K562 (cell line): ENCODE measurements at regions not wholly inside any gene's neighbourhood (a gene's known extent, or its start where the extent isn't known, plus 50 kb on each side); places are given as distances from the start of the nearest gene placed in this dataset.

ENCODE experiments used
- ATAC-seq: fragments of 200-7000 bp; cut with Tn5 transposase; 3 replicates; pipeline ENCODE4 v1.9.1; 2020; ENCODE audit warnings: moderate library complexity
- BruUV-seq: library from RNA; stranded (reverse); fragments of 400-500 nt; replicated peaks from 2 replicates; lab custom pipeline; 2021; lab: Mats Ljungman, UMichigan
- CTCF ChIA-PET: fragments of 300-600 bp; formaldehyde crosslinking; extraction: SDS; loops from one replicate; lab custom pipeline; 2021; ENCODE audit warnings: low intra/inter-chr PET ratio; lab: Yijun Ruan, JAX
- POLR2A ChIA-PET: fragments of 300-600, 350-650 bp; sonication (Branson Sonifier 250); formaldehyde crosslinking; extraction: SDS; loops from one replicate; lab custom pipeline; 2021; ENCODE audit warnings: antibody characterized with exemption, inconsistent platforms; lab: Yijun Ruan, JAX
- DNase-seq, 4 experiments: peaks; one replicate each; pipeline versions ENCODE4 v3.0.0 to v3.0.0-alpha.2; 2011 to 2018; ENCODE audit warnings: low spot score in 3 of 4, mixed read lengths in 3 of 4; ENCODE audit errors: extremely low read depth in 1 of 4
- FAIRE-seq: peaks from 2 replicates; lab custom pipeline; 2011; peaks lifted over from hg19 to GRCh38; lab: Jason Lieb, UNC
- H2AFZ ChIP-seq: 2 replicates; pipeline ENCODE4 v1.6.0; 2011; ENCODE audit warnings: low read depth, low read length, control low read depth, inconsistent platforms
- H3K27ac ChIP-seq: fragments of 200-600 bp; 3 replicates; pipeline ENCODE4 v1.8.0; 2011; ENCODE audit warnings: low read depth, mild to moderate bottlenecking, control low read depth, inconsistent platforms, low read length, moderate library complexity, mixed read lengths; ENCODE audit errors: extremely low read depth
- H3K27me3 ChIP-seq, 2 experiments: fragments of 300-600 bp in 1 of 2; 2 replicates in 1 of 2; 3 replicates in 1 of 2; pipeline versions ENCODE4 v1.6.0 to v1.8.0; 2011; ENCODE audit warnings: inconsistent platforms in 2 of 2, low read length in 2 of 2, mild to moderate bottlenecking in 1 of 2, mixed read lengths in 1 of 2, moderate library complexity in 1 of 2; ENCODE audit not compliant: control insufficient read depth in 2 of 2, insufficient read depth in 2 of 2
- H3K36me3 ChIP-seq: fragments of 300-600 bp; 3 replicates; pipeline ENCODE4 v1.8.0; 2011; ENCODE audit warnings: mild to moderate bottlenecking, low read length, inconsistent platforms; ENCODE audit not compliant: control insufficient read depth, insufficient read depth
- H3K4me1 ChIP-seq, 2 experiments: fragments of 200-600 bp in 1 of 2; replicated peaks in 1 of 2; 2 replicates in 1 of 2; 3 replicates in 1 of 2; pipeline versions ENCODE4 v1.5.1 to v1.8.0; 2011; ENCODE audit warnings: inconsistent platforms in 2 of 2, low read length in 2 of 2, mild to moderate bottlenecking in 1 of 2, mixed read lengths in 1 of 2, moderate library complexity in 1 of 2; ENCODE audit not compliant: control insufficient read depth in 2 of 2, insufficient read depth in 2 of 2
- H3K4me2 ChIP-seq: 2 replicates; pipeline ENCODE4 v1.6.1; 2011; ENCODE audit warnings: low read length, control low read depth, inconsistent platforms, mixed read lengths; ENCODE audit not compliant: insufficient read depth
- H3K4me3 ChIP-seq: fragments of 200-600 bp; sonication (generic), shearing (Covaris generic); 2 replicates; pipeline ENCODE4 v1.5.1; 2016; ENCODE audit warnings: control low read depth, inconsistent platforms
- H3K79me2 ChIP-seq: fragments of 200-600 bp; 3 replicates; pipeline ENCODE4 v1.8.0; 2011; ENCODE audit warnings: low read length, inconsistent platforms; ENCODE audit not compliant: control insufficient read depth, insufficient read depth
- H3K9ac ChIP-seq, 2 experiments: 2 replicates each; pipeline versions ENCODE4 v1.6.0 to v1.6.1; 2011; ENCODE audit warnings: low read depth in 2 of 2, low read length in 2 of 2, control low read depth in 1 of 2, inconsistent platforms in 1 of 2, mild to moderate bottlenecking in 1 of 2, mixed read lengths in 1 of 2; ENCODE audit not compliant: insufficient read depth in 1 of 2
- H3K9me1 ChIP-seq: one replicate; pipeline ENCODE4 v1.6.0; 2011; ENCODE audit warnings: inconsistent platforms, mild to moderate bottlenecking, low read length, moderate library complexity; ENCODE audit not compliant: control insufficient read depth, insufficient read depth
- H3K9me3 ChIP-seq: replicated peaks from 2 replicates; pipeline ENCODE4 v1.5.1; 2011; ENCODE audit warnings: low read depth, low read length, inconsistent platforms; ENCODE audit not compliant: control insufficient read depth, insufficient read depth
- H4K20me1 ChIP-seq: replicated peaks from 2 replicates; pipeline ENCODE4 v1.6.1; 2011; ENCODE audit warnings: low read length, inconsistent platforms, mixed read lengths; ENCODE audit not compliant: control insufficient read depth, insufficient read depth
- BMI1 ChIP-seq: fragments of 150-350 bp; IDR thresholded peaks from 2 replicates; pipeline ENCODE4 v1.6.1; 2014; ENCODE audit warnings: low read length
- CEBPB ChIP-seq: fragments of 450-650 bp; IDR thresholded peaks from 2 replicates; pipeline ENCODE4 v1.6.1; 2016; ENCODE audit warnings: missing genetic modification characterization, missing compliant biosample characterization
- CSDE1 ChIP-seq, 2 experiments: fragments of 450-650 bp; IDR thresholded peaks; 2 replicates each; pipeline ENCODE4 v1.6.1; 2016; ENCODE audit warnings: mild to moderate bottlenecking in 1 of 2
- HNRNPH1 ChIP-seq: fragments of 200-400 bp; formaldehyde crosslinking; optimal IDR thresholded peaks from 2 replicates; pipeline ENCODE3; 2017; ENCODE audit warnings: low read depth, mild to moderate bottlenecking, low read length, moderate library complexity
- RAD21 ChIP-seq, 2 experiments: fragments of 250-450 bp in 1 of 2; fragments of 450-650 bp in 1 of 2; sonication (Bioruptor Pico) in 1 of 2; formaldehyde crosslinking in 1 of 2; IDR thresholded peaks in 1 of 2; conservative IDR thresholded peaks in 1 of 2; 2 replicates each; pipeline versions ENCODE4 v1.4.0 to v1.8.0; 2020 to 2022; ENCODE audit warnings: mild to moderate bottlenecking in 2 of 2, moderate library complexity in 1 of 2
- SRF ChIP-seq, 2 experiments: fragments of 250-450, 450-650 bp in 1 of 2; sonication (Bioruptor Pico) in 1 of 2; sonication (generic) in 1 of 2; formaldehyde crosslinking; IDR thresholded peaks; 2 replicates each; pipeline versions ENCODE4 v1.5.0 to v1.5.1; 2020 to 2022; ENCODE audit warnings: mild to moderate bottlenecking in 1 of 2, missing genetic modification reagents in 1 of 2
- ZNF217 ChIP-seq: sonication (generic); formaldehyde crosslinking; IDR thresholded peaks from 2 replicates; pipeline ENCODE4 v1.8.0; 2022; ENCODE audit warnings: mild to moderate bottlenecking, missing genetic modification reagents
- ZNF644 ChIP-seq: fragments of 200-800 bp; sonication (Bioruptor generic); IDR thresholded peaks from 2 replicates; pipeline ENCODE4 v1.6.1; 2016; ENCODE audit warnings: low read depth, missing genetic modification characterization, missing compliant biosample characterization
- WGBS: fragments of 100-300 bp; shearing (Covaris generic); methylation state at CpG from one replicate; pipeline ENCODE4 v1.1.6; 2016; ENCODE audit warnings: low coverage, mixed read lengths; ENCODE audit not compliant: insufficient coverage; ENCODE audit errors: missing lambda C conversion rate; 5-methylcytosine and 5-hydroxymethylcytosine counted together
- in situ Hi-C: fragments of 300-500 bp; cut with MboI; formaldehyde crosslinking; loops from 4 replicates; pipeline ENCODE4 v1.15.0; 2018; ENCODE audit warnings: inconsistent platforms, mixed read lengths
- intact Hi-C: fragments of 100-400 bp; cut with micrococcal nuclease; formaldehyde crosslinking; loops from 2 replicates; pipeline ENCODE4 v1.14.2; 2022
- TF ChIP-seq, protein P1 (sequence below): fragments of 200-400 bp; formaldehyde crosslinking; IDR thresholded peaks from 2 replicates; pipeline ENCODE4 v1.6.1; 2017; ENCODE audit warnings: mild to moderate bottlenecking, low read depth, low read length, moderate library complexity
- TF ChIP-seq, protein P2 (sequence below), 2 experiments: fragments of 450-650 bp; IDR thresholded peaks; 2 replicates each; pipeline ENCODE4 v1.6.1; 2016
- TF ChIP-seq, protein P3 (sequence below): fragments of 450-650 bp; formaldehyde crosslinking; IDR thresholded peaks from 2 replicates; pipeline ENCODE4 v1.4.0; 2022; ENCODE audit warnings: missing genetic modification characterization
- TF ChIP-seq, protein P4 (sequence below): fragments of 250-450 bp; sonication (Bioruptor Pico); IDR thresholded peaks from 2 replicates; pipeline ENCODE4 v1.5.0; 2020; ENCODE audit warnings: mild to moderate bottlenecking

DNA sequence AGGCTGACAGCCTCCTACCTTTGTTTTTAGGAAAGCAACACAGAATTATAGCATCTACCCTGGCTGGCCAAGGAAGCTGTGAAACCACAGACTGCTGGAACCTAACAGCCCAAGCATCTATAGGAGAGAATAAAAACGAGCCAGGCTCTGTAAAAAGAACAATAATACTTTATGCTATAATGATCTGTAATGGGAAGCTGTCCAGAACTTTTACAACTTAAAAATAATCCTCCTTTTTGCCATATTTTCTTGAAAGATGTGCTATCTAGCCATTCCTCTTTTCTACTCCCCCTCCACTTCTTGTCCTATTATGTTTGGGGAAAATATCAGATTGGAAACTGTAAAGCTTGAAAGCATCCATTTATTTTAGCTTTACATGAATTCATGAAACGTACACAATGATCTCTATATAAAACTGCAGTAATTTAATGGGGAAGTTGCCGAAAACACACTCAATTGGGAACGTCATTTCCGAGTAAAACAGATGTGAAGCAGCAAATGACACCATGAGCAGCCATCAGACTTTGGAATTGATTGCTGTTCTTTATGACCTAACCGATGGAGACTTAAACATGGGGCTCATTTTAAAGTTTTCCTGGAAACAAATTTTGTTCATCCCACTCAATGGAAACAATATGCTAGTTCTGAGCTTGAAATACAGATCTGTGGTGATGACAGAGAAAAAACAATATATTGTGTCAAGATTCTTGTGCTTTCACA, 450.3 kb upstream of the CLINT1 start (continued):
- TF ChIP-seq, protein P1, sequence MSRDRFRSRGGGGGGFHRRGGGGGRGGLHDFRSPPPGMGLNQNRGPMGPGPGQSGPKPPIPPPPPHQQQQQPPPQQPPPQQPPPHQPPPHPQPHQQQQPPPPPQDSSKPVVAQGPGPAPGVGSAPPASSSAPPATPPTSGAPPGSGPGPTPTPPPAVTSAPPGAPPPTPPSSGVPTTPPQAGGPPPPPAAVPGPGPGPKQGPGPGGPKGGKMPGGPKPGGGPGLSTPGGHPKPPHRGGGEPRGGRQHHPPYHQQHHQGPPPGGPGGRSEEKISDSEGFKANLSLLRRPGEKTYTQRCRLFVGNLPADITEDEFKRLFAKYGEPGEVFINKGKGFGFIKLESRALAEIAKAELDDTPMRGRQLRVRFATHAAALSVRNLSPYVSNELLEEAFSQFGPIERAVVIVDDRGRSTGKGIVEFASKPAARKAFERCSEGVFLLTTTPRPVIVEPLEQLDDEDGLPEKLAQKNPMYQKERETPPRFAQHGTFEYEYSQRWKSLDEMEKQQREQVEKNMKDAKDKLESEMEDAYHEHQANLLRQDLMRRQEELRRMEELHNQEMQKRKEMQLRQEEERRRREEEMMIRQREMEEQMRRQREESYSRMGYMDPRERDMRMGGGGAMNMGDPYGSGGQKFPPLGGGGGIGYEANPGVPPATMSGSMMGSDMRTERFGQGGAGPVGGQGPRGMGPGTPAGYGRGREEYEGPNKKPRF = no peak

DNA sequence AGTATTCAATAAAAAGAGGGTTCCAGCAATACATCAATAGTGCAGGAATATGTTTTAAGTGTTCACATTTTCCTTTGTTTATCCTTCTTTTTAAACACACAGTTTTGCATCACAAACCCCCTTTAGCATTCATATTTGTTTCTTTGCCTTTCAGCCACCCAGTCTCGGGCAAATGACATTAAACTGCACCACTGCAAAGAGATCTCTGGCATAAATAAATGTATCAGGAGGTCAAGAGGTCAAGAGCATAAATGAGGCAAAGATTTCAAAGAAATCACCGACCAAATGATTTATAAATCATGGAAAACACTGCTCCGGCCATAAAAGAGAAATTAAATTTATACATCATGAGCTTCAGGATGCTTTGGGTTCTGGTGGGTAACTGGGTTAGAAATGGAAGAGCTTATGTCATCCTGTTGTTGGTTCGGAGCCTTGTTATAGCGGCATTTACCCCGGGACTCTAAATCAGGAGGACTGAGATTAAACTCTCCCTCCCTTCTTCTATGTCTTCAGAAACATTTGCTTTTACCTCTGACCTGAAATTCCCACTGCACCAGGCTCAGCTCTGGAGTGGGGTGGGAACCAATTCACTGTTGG, 449.6 kb upstream of the CLINT1 start:
- Histone ChIP-seq H2AFZ (no peak overlapping the region), H3K79me2 (no peaks in the 10 kb centered on the region), H3K9ac (no peak overlapping the region), H3K9me3 (no peaks in the 10 kb centered on the region), H3K27ac (no peak overlapping the region), H3K27me3 (no peaks in the 10 kb centered on the region), H3K36me3 (no peaks in the 10 kb centered on the region), H3K4me2 (no peak overlapping the region), H3K4me1 (no peaks in the 10 kb centered on the region), H3K4me3 (no peak overlapping the region), H3K9me1 (no peaks in the 10 kb centered on the region), H4K20me1 (no peaks in the 10 kb centered on the region)
- in situ Hi-C loops = no loop called here
- no TSS peak for BruUV-seq
- CTCF ChIA-PET = no interaction called here
- DNase-seq (no peak), ATAC-seq (no peak), FAIRE-seq (no peak)
- 1% methylated on average over 6 of the region's 6 CpGs for WGBS
- intact Hi-C loops = no loop called here
- POLR2A ChIA-PET = interaction anchor here (0.7 kb wide), 1 partner anchor 113 kb away, joined by 3 read pairs; no protein-coding TSS in a partner anchor
- no peak for TF ChIP-seq RAD21 (CRISPR knock-in tag; conservative IDR thresholded peaks at IDR 0.05 in 1 of 2, IDR thresholded peaks at IDR 0.05 in 1 of 2)
- no peak for TF ChIP-seq CSDE1 (IDR thresholded peaks at IDR 0.05)
- TF ChIP-seq, protein P2, sequence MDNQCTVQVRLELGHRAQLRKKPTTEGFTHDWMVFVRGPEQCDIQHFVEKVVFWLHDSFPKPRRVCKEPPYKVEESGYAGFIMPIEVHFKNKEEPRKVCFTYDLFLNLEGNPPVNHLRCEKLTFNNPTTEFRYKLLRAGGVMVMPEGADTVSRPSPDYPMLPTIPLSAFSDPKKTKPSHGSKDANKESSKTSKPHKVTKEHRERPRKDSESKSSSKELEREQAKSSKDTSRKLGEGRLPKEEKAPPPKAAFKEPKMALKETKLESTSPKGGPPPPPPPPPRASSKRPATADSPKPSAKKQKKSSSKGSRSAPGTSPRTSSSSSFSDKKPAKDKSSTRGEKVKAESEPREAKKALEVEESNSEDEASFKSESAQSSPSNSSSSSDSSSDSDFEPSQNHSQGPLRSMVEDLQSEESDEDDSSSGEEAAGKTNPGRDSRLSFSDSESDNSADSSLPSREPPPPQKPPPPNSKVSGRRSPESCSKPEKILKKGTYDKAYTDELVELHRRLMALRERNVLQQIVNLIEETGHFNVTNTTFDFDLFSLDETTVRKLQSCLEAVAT (IDR thresholded peaks at IDR 0.05) = no peak
- TF ChIP-seq ZNF644 (tag) = no peak
- TF ChIP-seq ZNF217 = no peak
- no peak for TF ChIP-seq CEBPB (tag)
- TF ChIP-seq, protein P3, sequence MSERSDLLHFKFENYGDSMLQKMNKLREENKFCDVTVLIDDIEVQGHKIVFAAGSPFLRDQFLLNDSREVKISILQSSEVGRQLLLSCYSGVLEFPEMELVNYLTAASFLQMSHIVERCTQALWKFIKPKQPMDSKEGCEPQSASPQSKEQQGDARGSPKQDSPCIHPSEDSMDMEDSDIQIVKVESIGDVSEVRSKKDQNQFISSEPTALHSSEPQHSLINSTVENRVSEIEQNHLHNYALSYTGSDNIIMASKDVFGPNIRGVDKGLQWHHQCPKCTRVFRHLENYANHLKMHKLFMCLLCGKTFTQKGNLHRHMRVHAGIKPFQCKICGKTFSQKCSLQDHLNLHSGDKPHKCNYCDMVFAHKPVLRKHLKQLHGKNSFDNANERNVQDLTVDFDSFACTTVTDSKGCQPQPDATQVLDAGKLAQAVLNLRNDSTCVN = no peak
- TF ChIP-seq SRF (CRISPR knock-in tag; IDR thresholded peaks at IDR 0.05) = no peak
- no peak for TF ChIP-seq HNRNPH1
- TF ChIP-seq, protein P4, sequence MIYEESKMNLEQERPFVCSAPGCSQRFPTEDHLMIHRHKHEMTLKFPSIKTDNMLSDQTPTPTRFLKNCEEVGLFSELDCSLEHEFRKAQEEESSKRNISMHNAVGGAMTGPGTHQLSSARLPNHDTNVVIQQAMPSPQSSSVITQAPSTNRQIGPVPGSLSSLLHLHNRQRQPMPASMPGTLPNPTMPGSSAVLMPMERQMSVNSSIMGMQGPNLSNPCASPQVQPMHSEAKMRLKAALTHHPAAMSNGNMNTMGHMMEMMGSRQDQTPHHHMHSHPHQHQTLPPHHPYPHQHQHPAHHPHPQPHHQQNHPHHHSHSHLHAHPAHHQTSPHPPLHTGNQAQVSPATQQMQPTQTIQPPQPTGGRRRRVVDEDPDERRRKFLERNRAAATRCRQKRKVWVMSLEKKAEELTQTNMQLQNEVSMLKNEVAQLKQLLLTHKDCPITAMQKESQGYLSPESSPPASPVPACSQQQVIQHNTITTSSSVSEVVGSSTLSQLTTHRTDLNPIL (CRISPR knock-in tag) = no peak
- no peak for TF ChIP-seq BMI1
